GM12875 (cell line): ENCODE measurements at regions not wholly inside any gene's neighbourhood (a gene's known extent, or its start where the extent isn't known, plus 50 kb on each side); places are given as distances from the start of the nearest gene placed in this dataset.

Experiments used
- H3K4me3 ChIP-seq: one replicate; pipeline ENCODE4 v1.5.1; 2011; ENCODE audit warnings: low read depth, low read length, control low read depth
- TF ChIP-seq, protein P1 (sequence below): IDR thresholded peaks from 2 replicates; pipeline ENCODE4 v1.5.1; 2011; ENCODE audit warnings: low read depth, mild to moderate bottlenecking, control low read depth, inconsistent platforms, low read length, moderate library complexity, borderline replicate concordance; ENCODE audit not compliant: insufficient read depth

DNA sequence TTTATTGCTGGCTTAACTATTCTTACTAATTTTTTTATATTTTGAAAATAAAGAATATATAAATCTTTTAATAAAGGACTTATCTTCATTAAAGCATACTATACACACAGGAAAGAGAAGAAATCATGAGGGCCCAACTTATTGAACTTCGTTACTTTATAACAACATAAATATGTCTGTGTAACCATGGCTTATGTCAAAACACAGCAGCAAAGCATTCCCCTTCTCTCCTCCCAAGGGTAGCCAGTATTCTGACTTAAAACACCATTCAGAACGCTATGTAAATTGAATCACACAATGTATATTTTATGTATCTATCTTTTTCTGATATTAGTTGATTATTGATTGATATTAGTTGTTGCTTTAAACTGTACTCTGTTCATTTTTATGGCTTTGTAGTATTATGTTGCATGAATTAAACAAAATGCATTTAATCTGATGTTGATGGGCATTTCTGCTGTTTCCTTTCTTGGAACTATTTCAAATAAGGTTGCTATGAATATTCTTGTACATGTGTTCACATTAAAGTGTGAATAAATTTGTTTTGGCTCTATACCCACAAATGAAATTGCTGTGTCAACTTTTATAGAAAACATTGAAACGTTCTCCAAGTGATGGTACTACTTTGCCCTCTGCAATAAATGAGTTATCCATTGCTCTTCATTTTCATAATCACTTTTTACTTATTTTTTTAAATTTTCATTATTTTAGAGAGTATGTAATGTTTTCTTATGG lies 188.7 kb downstream of the RND3 start:
- no peak overlapping the region for H3K4me3 ChIP-seq
- TF ChIP-seq, protein P1, sequence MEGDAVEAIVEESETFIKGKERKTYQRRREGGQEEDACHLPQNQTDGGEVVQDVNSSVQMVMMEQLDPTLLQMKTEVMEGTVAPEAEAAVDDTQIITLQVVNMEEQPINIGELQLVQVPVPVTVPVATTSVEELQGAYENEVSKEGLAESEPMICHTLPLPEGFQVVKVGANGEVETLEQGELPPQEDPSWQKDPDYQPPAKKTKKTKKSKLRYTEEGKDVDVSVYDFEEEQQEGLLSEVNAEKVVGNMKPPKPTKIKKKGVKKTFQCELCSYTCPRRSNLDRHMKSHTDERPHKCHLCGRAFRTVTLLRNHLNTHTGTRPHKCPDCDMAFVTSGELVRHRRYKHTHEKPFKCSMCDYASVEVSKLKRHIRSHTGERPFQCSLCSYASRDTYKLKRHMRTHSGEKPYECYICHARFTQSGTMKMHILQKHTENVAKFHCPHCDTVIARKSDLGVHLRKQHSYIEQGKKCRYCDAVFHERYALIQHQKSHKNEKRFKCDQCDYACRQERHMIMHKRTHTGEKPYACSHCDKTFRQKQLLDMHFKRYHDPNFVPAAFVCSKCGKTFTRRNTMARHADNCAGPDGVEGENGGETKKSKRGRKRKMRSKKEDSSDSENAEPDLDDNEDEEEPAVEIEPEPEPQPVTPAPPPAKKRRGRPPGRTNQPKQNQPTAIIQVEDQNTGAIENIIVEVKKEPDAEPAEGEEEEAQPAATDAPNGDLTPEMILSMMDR = no peak

GRCh38 chr2:150296770-150297546 lies 190.5 kb downstream of the RND3 start:
- TF ChIP-seq, protein P1 = no peak

GRCh38 chr2:150295544-150295943 lies 191.9 kb downstream of the RND3 start:
- H3K4me3 ChIP-seq = no peak overlapping the region
- TF ChIP-seq, protein P1 = no peak

More at GRCh38 chr2:150296770-150297546, 190.5 kb downstream of the RND3 start:
- H3K4me3 ChIP-seq = no peak overlapping the region

DNA sequence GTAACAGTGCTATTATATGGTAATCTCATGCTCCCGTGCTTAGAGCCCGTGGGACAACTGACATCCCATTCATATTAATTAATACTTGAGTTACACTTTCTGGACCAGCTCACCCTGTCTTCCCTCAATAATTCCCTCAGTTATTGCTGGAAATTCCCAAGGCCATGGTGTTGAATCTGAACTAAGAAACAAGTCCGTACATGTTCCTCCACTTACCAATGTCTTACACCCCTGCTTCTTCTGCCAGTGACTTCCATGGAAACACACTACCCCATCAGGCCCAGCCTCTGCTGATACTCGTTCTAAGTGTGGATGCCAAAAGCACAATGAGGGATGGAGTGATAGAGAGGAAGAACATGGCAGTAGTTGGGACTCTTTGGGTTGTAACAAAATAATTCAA lies 193.7 kb downstream of the RND3 start:
- no peak overlapping the region for H3K4me3 ChIP-seq
- TF ChIP-seq, protein P1 = no peak

DNA sequence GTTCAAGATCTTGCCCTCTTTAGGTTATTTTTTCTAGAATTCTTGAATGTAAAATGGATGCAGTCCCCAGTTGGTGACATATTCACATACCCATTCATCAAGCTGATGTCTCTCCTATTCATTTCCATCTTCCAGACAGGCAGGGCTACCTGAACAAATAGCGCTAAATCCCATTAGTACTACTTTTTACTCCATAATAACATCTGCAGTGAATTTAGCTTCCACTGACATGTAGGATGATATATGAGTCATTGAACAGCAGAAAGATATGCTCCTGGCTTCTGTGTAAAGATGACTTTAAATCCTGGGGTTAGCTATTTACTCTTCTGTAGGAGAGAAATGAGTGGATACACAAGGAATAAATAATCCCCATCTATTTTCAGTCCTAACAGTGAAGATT lies 194.7 kb downstream of the RND3 start:
- TF ChIP-seq, protein P1 = no peak
- H3K4me3 ChIP-seq = no peak overlapping the region

DNA sequence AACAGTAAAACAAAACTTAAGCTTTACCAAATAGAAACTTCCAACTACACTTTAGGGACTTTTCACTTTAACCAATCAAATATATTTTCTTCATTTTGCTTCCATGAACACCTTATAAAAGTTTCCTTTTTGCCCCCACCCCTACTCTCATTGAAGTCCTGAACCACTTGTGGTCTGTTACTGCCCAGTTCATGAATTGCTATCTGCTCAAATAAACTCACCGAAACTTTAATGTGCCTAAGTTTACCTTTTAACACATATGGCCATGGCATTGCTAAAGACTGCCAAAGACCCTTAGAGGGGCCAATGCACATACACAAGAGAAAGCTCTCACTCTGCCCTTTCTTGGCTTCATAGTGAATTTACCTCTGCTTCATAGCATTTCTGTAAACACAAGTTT lies 195.3 kb downstream of the RND3 start:
- no peak overlapping the region for H3K4me3 ChIP-seq
- TF ChIP-seq, protein P1 = no peak

DNA sequence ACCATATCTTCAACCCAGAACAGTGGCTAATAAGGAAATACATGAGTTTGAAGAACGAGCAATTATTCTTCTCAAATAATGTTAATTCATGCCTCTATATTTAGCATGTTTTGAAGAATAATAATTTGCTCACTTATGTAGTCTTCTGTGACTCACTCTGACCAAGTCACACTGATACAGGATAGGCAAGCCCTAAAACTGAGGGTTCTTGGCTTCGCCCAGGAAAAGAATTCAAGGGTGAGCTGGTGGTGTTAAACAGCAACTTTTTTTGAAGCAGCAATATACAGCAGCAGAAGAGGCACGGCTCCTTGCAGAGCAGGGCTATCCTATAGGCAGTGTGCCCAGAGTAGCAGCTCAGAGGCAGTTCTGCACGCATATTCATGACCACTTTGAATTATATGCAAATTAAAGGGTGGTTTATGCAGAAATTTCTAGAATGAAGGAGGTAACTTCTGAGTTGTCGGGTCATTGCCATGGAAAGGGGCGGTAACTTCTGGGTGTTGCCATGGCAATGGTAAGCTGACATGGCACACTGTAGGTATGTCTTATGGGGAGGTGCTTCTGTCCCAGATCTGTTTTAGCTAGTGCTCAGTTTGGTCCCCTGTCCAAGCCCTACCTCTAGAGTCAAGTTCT lies 200.6 kb downstream of the RND3 start:
- H3K4me3 ChIP-seq = no peak overlapping the region
- TF ChIP-seq, protein P1 = no peak
